H1 (cell line): ENCODE measurements at regions not wholly inside any gene's neighbourhood (a gene's known extent, or its start where the extent isn't known, plus 50 kb on each side); places are given as distances from the start of the nearest gene placed in this dataset.

ENCODE experiments used
- CTCF ChIA-PET: fragments of 300-600 bp; sonication (Branson Sonifier 250); formaldehyde crosslinking; loops from one replicate; lab custom pipeline; 2021; ENCODE audit not compliant: partially characterized antibody; lab: Charles Lee
- POLR2A ChIA-PET: fragments of 300-600 bp; sonication (Branson Sonifier 250); formaldehyde crosslinking; loops from one replicate; lab custom pipeline; 2021; ENCODE audit warnings: inconsistent platforms; ENCODE audit not compliant: partially characterized antibody; lab: Charles Lee
- DNase-seq, 2 experiments: peaks; one replicate each; pipeline versions ENCODE4 v3.0.0 to v3.0.0-alpha.2; 2010 to 2022; ENCODE audit warnings: low spot score in 2 of 2, low read depth in 1 of 2, mixed read lengths in 1 of 2
- FAIRE-seq: peaks from 2 replicates; lab custom pipeline; 2011; peaks lifted over from hg19 to GRCh38; lab: Jason Lieb, UNC
- H2AFZ ChIP-seq: 2 replicates; pipeline ENCODE4 v1.8.1; 2012; ENCODE audit warnings: low read length, inconsistent platforms
- H2AK5ac ChIP-seq: 2 replicates; pipeline ENCODE4 v1.6.1; 2013; ENCODE audit warnings: low read depth, low read length
- H2BK120ac ChIP-seq: replicated peaks from 2 replicates; pipeline ENCODE3; 2013; ENCODE audit warnings: low read depth, low read length, inconsistent platforms
- H2BK12ac ChIP-seq: 2 replicates; pipeline ENCODE4 v1.6.1; 2013; ENCODE audit warnings: low read depth, low read length
- H2BK15ac ChIP-seq: 2 replicates; pipeline ENCODE4 v1.6.1; 2013; ENCODE audit warnings: low read length
- H2BK20ac ChIP-seq: 2 replicates; pipeline ENCODE4 v1.6.1; 2013; ENCODE audit warnings: low read length
- H2BK5ac ChIP-seq: 2 replicates; pipeline ENCODE4 v1.6.1; 2013; ENCODE audit warnings: low read depth, low read length
- H3K14ac ChIP-seq: 2 replicates; pipeline ENCODE4 v1.6.1; 2013; ENCODE audit warnings: inconsistent platforms; ENCODE audit not compliant: insufficient read length
- H3K18ac ChIP-seq: 2 replicates; pipeline ENCODE4 v1.6.1; 2013; ENCODE audit warnings: low read length; ENCODE audit errors: extremely low read depth
- H3K23ac ChIP-seq: 2 replicates; pipeline ENCODE4 v1.6.1; 2013; ENCODE audit warnings: inconsistent platforms; ENCODE audit not compliant: insufficient read length
- H3K23me2 ChIP-seq: 2 replicates; pipeline ENCODE4 v1.6.1; 2013; ENCODE audit warnings: low read depth, low read length
- H3K27ac ChIP-seq: 2 replicates; pipeline ENCODE4 v1.6.1; 2011; ENCODE audit warnings: low read depth, low read length, inconsistent platforms
- H3K27me3 ChIP-seq, 4 experiments: replicated peaks in 1 of 4; 1 replicate in 1 of 4; 2 replicates in 3 of 4; pipeline versions ENCODE4 v1.6.1 to v1.8.1; 2011 to 2013; ENCODE audit warnings: low read length in 3 of 4, mild to moderate bottlenecking in 3 of 4, inconsistent platforms in 2 of 4, mixed read lengths in 2 of 4, moderate library complexity in 1 of 4; ENCODE audit not compliant: control insufficient read depth in 3 of 4, insufficient read depth in 3 of 4; ENCODE audit errors: extremely low read depth in 1 of 4
- H3K36me3 ChIP-seq, 4 experiments: 2 replicates each; pipeline versions ENCODE4 v1.6.1 to v1.8.1; 2011 to 2013; ENCODE audit warnings: mild to moderate bottlenecking in 4 of 4, low read length in 3 of 4, moderate library complexity in 2 of 4, control low read depth in 1 of 4, inconsistent platforms in 1 of 4; ENCODE audit not compliant: insufficient read depth in 4 of 4, control insufficient read depth in 2 of 4
- H3K4ac ChIP-seq: replicated peaks from 2 replicates; pipeline ENCODE3; 2013; ENCODE audit warnings: low read length, low read depth, mixed read lengths, inconsistent platforms; ENCODE audit not compliant: insufficient read length
- H3K4me1 ChIP-seq, 4 experiments: replicated peaks in 1 of 4; 1 replicate in 1 of 4; 2 replicates in 3 of 4; pipeline versions ENCODE4 v1.6.1 to v1.8.1; 2011 to 2013; ENCODE audit warnings: low read length in 3 of 4, inconsistent platforms in 2 of 4, mixed read lengths in 1 of 4; ENCODE audit not compliant: insufficient read depth in 4 of 4, control insufficient read depth in 3 of 4
- H3K4me2 ChIP-seq, 2 experiments: 2 replicates each; pipeline versions ENCODE4 v1.6.1 to v1.8.1; 2011 to 2013; ENCODE audit warnings: low read depth in 2 of 2, low read length in 2 of 2, control low read depth in 1 of 2, inconsistent platforms in 1 of 2, mild to moderate bottlenecking in 1 of 2; ENCODE audit not compliant: insufficient read depth in 1 of 2
- H3K4me3 ChIP-seq, 4 experiments: fragments of 200-600, 300-600 bp in 1 of 4; sonication (generic), shearing (Covaris generic), sonication (Bioruptor Twin) in 1 of 4; 2 replicates each; pipeline versions ENCODE4 v1.5.1 to v1.8.1; 2011 to 2016; ENCODE audit warnings: low read length in 4 of 4, low read depth in 3 of 4, control low read depth in 2 of 4, inconsistent platforms in 2 of 4, mild to moderate bottlenecking in 2 of 4, mixed read lengths in 1 of 4, moderate library complexity in 1 of 4; ENCODE audit not compliant: insufficient read depth in 2 of 4; ENCODE audit errors: extremely low read depth in 1 of 4
- H3K56ac ChIP-seq: replicated peaks from 2 replicates; pipeline ENCODE3; 2013; ENCODE audit warnings: low read depth, mild to moderate bottlenecking, mixed read lengths, low read length, inconsistent platforms; ENCODE audit not compliant: insufficient read length
- H3K79me1 ChIP-seq: 2 replicates; pipeline ENCODE4 v1.6.1; 2013; ENCODE audit warnings: low read depth, low read length, control low read depth
- H3K79me2 ChIP-seq, 2 experiments: 2 replicates each; pipeline versions ENCODE4 v1.6.1 to v1.8.1; 2012 to 2013; ENCODE audit warnings: low read length in 2 of 2, mild to moderate bottlenecking in 2 of 2, inconsistent platforms in 1 of 2; ENCODE audit not compliant: insufficient read depth in 2 of 2, control insufficient read depth in 1 of 2
- H3K9ac ChIP-seq, 4 experiments: replicated peaks in 1 of 4; 1 replicate in 1 of 4; 2 replicates in 3 of 4; pipeline versions ENCODE4 v1.6.1 to v1.8.1; 2011 to 2013; ENCODE audit warnings: low read depth in 3 of 4, low read length in 3 of 4, control low read depth in 2 of 4, mild to moderate bottlenecking in 2 of 4, moderate library complexity in 2 of 4, inconsistent platforms in 1 of 4; ENCODE audit errors: extremely low read depth in 1 of 4
- H3K9me3 ChIP-seq, 2 experiments: 2 replicates each; pipeline versions ENCODE4 v1.6.1 to v1.8.1; 2012 to 2013; ENCODE audit warnings: mild to moderate bottlenecking in 2 of 2, moderate library complexity in 2 of 2, control low read depth in 1 of 2, inconsistent platforms in 1 of 2, low read depth in 1 of 2, low read length in 1 of 2, mixed read lengths in 1 of 2; ENCODE audit not compliant: insufficient read depth in 2 of 2
- H4K20me1 ChIP-seq, 2 experiments: replicated peaks in 1 of 2; 2 replicates each; pipeline versions ENCODE3 to v1.8.1; 2011 to 2013; ENCODE audit warnings: inconsistent platforms in 2 of 2, low read length in 2 of 2, mild to moderate bottlenecking in 1 of 2; ENCODE audit not compliant: insufficient read depth in 2 of 2, control insufficient read depth in 1 of 2
- H4K5ac ChIP-seq: 2 replicates; pipeline ENCODE4 v1.6.1; 2013; ENCODE audit warnings: low read length, low read depth, mixed read lengths, inconsistent platforms; ENCODE audit not compliant: insufficient read length
- H4K8ac ChIP-seq: 2 replicates; pipeline ENCODE4 v1.8.0; 2013; ENCODE audit warnings: mild to moderate bottlenecking, moderate library complexity, low read length, inconsistent platforms; ENCODE audit not compliant: insufficient read depth; ENCODE audit errors: extremely low read depth
- H4K91ac ChIP-seq: replicated peaks from 2 replicates; pipeline ENCODE3; 2013; ENCODE audit warnings: low read length, mixed read lengths, inconsistent platforms; ENCODE audit not compliant: insufficient read length
- CTBP2 ChIP-seq: IDR thresholded peaks from 2 replicates; pipeline ENCODE4 v1.7.0; 2011; ENCODE audit warnings: borderline replicate concordance, mild to moderate bottlenecking, moderate library complexity, mixed read lengths, low read length; ENCODE audit not compliant: insufficient read depth, insufficient read length
- GTF2F1 ChIP-seq: IDR thresholded peaks from 2 replicates; pipeline ENCODE4 v1.6.1; 2012; ENCODE audit warnings: low read depth, low read length, improper control_type of control experiment, borderline replicate concordance
- JUND ChIP-seq: IDR thresholded peaks from 2 replicates; pipeline ENCODE4 v1.6.1; 2011; ENCODE audit warnings: mild to moderate bottlenecking, improper control_type of control experiment, low read length
- KDM5A ChIP-seq: fragments of 200-600 bp; IDR thresholded peaks from 2 replicates; pipeline ENCODE4 v1.7.1; 2012; ENCODE audit warnings: mild to moderate bottlenecking, low read length, inconsistent platforms, mixed read lengths
- PHF8 ChIP-seq: fragments of 200-600 bp; sonication (generic); conservative IDR thresholded peaks from 2 replicates; pipeline ENCODE4 v1.7.1; 2012; ENCODE audit warnings: low read depth, mild to moderate bottlenecking, inconsistent platforms, low read length, moderate library complexity
- POLR2A ChIP-seq, 2 experiments: IDR thresholded peaks; 1 replicate in 1 of 2; 2 replicates in 1 of 2; pipeline ENCODE4 v1.6.1; 2011; ENCODE audit warnings: low read depth in 2 of 2, low read length in 2 of 2, mild to moderate bottlenecking in 2 of 2; ENCODE audit errors: control extremely low read depth in 1 of 2
- POU5F1 ChIP-seq: IDR thresholded peaks from 2 replicates; pipeline ENCODE4 v1.6.1; 2011; ENCODE audit warnings: low read depth, mild to moderate bottlenecking, low read length, moderate library complexity
- RBBP5 ChIP-seq: IDR thresholded peaks from 2 replicates; pipeline ENCODE4 v1.7.1; 2012; ENCODE audit warnings: low read depth, mild to moderate bottlenecking, inconsistent platforms, low read length, moderate library complexity, borderline replicate concordance
- RFX5 ChIP-seq: IDR thresholded peaks from 2 replicates; pipeline ENCODE4 v1.6.1; 2011; ENCODE audit warnings: low read depth, low read length, improper control_type of control experiment, borderline replicate concordance
- TAF7 ChIP-seq: optimal IDR thresholded peaks from 2 replicates; pipeline ENCODE3; 2011; ENCODE audit warnings: low read depth, mild to moderate bottlenecking, inconsistent platforms, low read length, moderate library complexity, borderline replicate concordance
- TCF12 ChIP-seq: IDR thresholded peaks from 2 replicates; pipeline ENCODE4 v1.6.1; 2011; ENCODE audit warnings: low read depth, mild to moderate bottlenecking, low read length
- ZNF274 ChIP-seq: IDR thresholded peaks from 2 replicates; pipeline ENCODE4 v1.7.0; 2012; ENCODE audit warnings: low read length, borderline replicate concordance; ENCODE audit errors: extremely low read depth
- WGBS, 2 experiments: shearing (Covaris generic) in 1 of 2; methylation state at CpG; one replicate each; pipeline versions ENCODE4 v1.1.6 to v1.1.7; 2013 to 2015; ENCODE audit warnings: low lambda C conversion rate in 2 of 2, mixed read lengths in 2 of 2, inconsistent platforms in 1 of 2, low coverage in 1 of 2, missing lambda C conversion rate in 1 of 2; ENCODE audit not compliant: insufficient replicate concordance in 2 of 2, insufficient coverage in 1 of 2, insufficient read length in 1 of 2; ENCODE audit errors: extremely low coverage in 1 of 2, missing lambda C conversion rate in 1 of 2; 5-methylcytosine and 5-hydroxymethylcytosine counted together
- TF ChIP-seq, protein P1 (sequence below): IDR thresholded peaks from 2 replicates; pipeline ENCODE4 v1.6.1; 2012; ENCODE audit warnings: low read length, inconsistent platforms

DNA sequence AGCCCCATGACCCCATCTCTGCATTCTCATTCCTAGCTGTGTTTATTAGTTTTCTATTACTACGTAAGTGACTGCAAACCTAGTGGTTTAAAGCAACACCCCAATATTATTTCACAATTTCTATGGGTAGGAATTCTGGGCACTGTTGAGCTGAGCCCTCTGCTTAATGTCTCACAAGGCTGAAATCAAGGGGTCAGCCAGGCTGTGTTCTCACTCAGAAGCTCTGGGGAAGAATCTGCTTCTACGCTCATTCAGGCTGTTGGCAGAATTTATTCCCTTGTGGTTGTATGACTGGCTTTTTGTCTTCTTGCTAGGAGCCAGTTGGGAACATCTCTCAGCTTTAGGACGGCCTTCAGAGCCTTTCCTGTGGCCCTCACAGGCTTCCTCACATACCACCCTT lies 181.0 kb downstream of the GIPC2 start:
- H3K4me2 ChIP-seq, result no peak overlapping the region
- peaks cover 2 to 18% (median 3%) of the 10 kb centered on the region in 4 experiments; a peak in 6 of 7 replicates for H3K27me3 ChIP-seq
- H2BK12ac ChIP-seq, result no peak overlapping the region
- 0 out of 4 replicates have a peak, but pooled peaks cover 0 to 2% of the 10 kb centered on the region in 2 experiments for H3K9me3 ChIP-seq
- no peaks in the 10 kb centered on the region for H3K79me1 ChIP-seq
- H3K79me2 ChIP-seq, result no peaks in the 10 kb centered on the region
- H4K5ac ChIP-seq, result no peak overlapping the region
- H4K8ac ChIP-seq, result no peak overlapping the region
- CTCF ChIA-PET, result interaction anchor here (1.0 to 1.1 kb wide), 2 partner anchors 11 to 448 kb away, joined by 3 to 4 read pairs; no protein-coding TSS in a partner anchor
- peaks cover 0 to 5% (median 0%) of the 10 kb centered on the region in 4 experiments; a peak in 2 of 7 replicates for H3K4me1 ChIP-seq
- no peak overlapping the region for H3K18ac ChIP-seq
- no peak overlapping the region for H4K91ac ChIP-seq
- H2BK120ac ChIP-seq, result no peak overlapping the region
- H2BK15ac ChIP-seq, result no peak overlapping the region
- H2AFZ ChIP-seq, result no peak overlapping the region
- H3K4me3 ChIP-seq, result no peak overlapping the region
- no peaks in the 10 kb centered on the region for H3K23me2 ChIP-seq
- DNase-seq (no peak), FAIRE-seq (no peak)
- H2AK5ac ChIP-seq, result no peak overlapping the region
- no peak overlapping the region for H3K23ac ChIP-seq
- H2BK5ac ChIP-seq, result no peak overlapping the region
- H2BK20ac ChIP-seq, result no peak overlapping the region
- H3K14ac ChIP-seq, result no peak overlapping the region
- no peak overlapping the region for H3K9ac ChIP-seq
- POLR2A ChIA-PET, result no interaction called here
- no peaks in the 10 kb centered on the region for H4K20me1 ChIP-seq
- no peaks in the 10 kb centered on the region for H3K36me3 ChIP-seq
- no peak overlapping the region for H3K56ac ChIP-seq
- 87% methylated on average over 3 of the region's 3 CpGs; no CpG with 5 or more reads in 1 of the 2 experiments for WGBS, 2 experiments
- no peak overlapping the region for H3K27ac ChIP-seq
- H3K4ac ChIP-seq, result no peak overlapping the region
- TF ChIP-seq POU5F1 (no peak), RFX5 (no peak), POLR2A (IDR thresholded peaks at IDR 0.05; ENCODE audit: control extremely low read depth in 1 of 2, low read depth in 2 of 2, low read length in 2 of 2) (no peak), GTF2F1 (no peak), ZNF274 (no peak), TAF7 (no peak), JUND (no peak), CTBP2 (no peak), TCF12 (no peak), PHF8 (no peak), RBBP5 (no peak), KDM5A (no peak)
- TF ChIP-seq, protein P1, sequence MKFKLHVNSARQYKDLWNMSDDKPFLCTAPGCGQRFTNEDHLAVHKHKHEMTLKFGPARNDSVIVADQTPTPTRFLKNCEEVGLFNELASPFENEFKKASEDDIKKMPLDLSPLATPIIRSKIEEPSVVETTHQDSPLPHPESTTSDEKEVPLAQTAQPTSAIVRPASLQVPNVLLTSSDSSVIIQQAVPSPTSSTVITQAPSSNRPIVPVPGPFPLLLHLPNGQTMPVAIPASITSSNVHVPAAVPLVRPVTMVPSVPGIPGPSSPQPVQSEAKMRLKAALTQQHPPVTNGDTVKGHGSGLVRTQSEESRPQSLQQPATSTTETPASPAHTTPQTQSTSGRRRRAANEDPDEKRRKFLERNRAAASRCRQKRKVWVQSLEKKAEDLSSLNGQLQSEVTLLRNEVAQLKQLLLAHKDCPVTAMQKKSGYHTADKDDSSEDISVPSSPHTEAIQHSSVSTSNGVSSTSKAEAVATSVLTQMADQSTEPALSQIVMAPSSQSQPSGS, result no peak
